A549 (cell line): ENCODE measurements at regions not wholly inside any gene's neighbourhood (a gene's known extent, or its start where the extent isn't known, plus 50 kb on each side); places are given as distances from the start of the nearest gene placed in this dataset.

ENCODE experiments used
- CTCF ChIP-seq: fragments of >200 bp; sonication (Bioruptor Twin); formaldehyde crosslinking; IDR thresholded peaks from 3 replicates; pipeline ENCODE4 v1.5.1; 2016
- ESRRA ChIP-seq: fragments of 150-350 bp; IDR thresholded peaks from 2 replicates; pipeline ENCODE4 v1.6.1; 2014; ENCODE audit warnings: mild to moderate bottlenecking, low read length, borderline replicate concordance
- MAFK ChIP-seq: fragments of 450-650 bp; IDR thresholded peaks from 2 replicates; pipeline ENCODE4 v1.6.1; 2014; ENCODE audit not compliant: partially characterized antibody
- POLR2A ChIP-seq: IDR thresholded peaks from 2 replicates; pipeline ENCODE4 v1.6.1; 2012; ENCODE audit warnings: mild to moderate bottlenecking, low read length
- RNF2 ChIP-seq: fragments of 200-600 bp; sonication (generic); IDR thresholded peaks from 2 replicates; pipeline ENCODE4 v1.6.1; 2016; ENCODE audit warnings: low read depth, mild to moderate bottlenecking, antibody characterized with exemption, moderate library complexity, borderline replicate concordance
- SREBF2 ChIP-seq: fragments of 450-650 bp; IDR thresholded peaks from 2 replicates; pipeline ENCODE4 v1.6.1; 2014; ENCODE audit warnings: mild to moderate bottlenecking, moderate library complexity
- TP53 ChIP-seq: fragments of 250-450 bp; sonication (Bioruptor Pico); IDR thresholded peaks from 2 replicates; pipeline ENCODE4 v1.5.0; 2021; ENCODE audit warnings: mild to moderate bottlenecking, moderate library complexity
- ZFP36 ChIP-seq: fragments of 450-650 bp; IDR thresholded peaks from 2 replicates; pipeline ENCODE4 v1.6.1; 2014; ENCODE audit warnings: borderline replicate concordance; ENCODE audit not compliant: partially characterized antibody
- TF ChIP-seq, protein P1 (sequence below): fragments of >200 bp; sonication (Bioruptor Twin); formaldehyde crosslinking; IDR thresholded peaks from 2 replicates; pipeline ENCODE4 v1.6.1; 2016

- TF ChIP-seq ZFP36 (no peak), TP53 (CRISPR knock-in tag) (no peak), CTCF (no peak), RNF2 (no peak), MAFK (no peak), POLR2A (no peak), SREBF2 (no peak), ESRRA (no peak)
- TF ChIP-seq, protein P1, sequence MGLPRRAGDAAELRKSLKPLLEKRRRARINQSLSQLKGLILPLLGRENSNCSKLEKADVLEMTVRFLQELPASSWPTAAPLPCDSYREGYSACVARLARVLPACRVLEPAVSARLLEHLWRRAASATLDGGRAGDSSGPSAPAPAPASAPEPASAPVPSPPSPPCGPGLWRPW, result no peak
Measured at GRCh38 chr9:81072758-81073157, 616.6 kb downstream of the TLE1 start.
